Lung (tissue), 11 donors: ENCODE measurements at regions not wholly inside any gene's neighbourhood (a gene's known extent, or its start where the extent isn't known, plus 50 kb on each side); places are given as distances from the start of the nearest gene placed in this dataset.

Experiments
- ATAC-seq: fragments of 200-7000 bp; cut with Tn5 transposase; one replicate; pipeline ENCODE4 v1.9.1; 2020; ENCODE audit warnings: moderate number of reproducible peaks; ENCODE audit not compliant: insufficient read depth, low FRiP score
- DNase-seq, 3 donors: peaks; one replicate each; pipeline ENCODE4 v3.0.0-alpha.2; 2013 to 2017
- H3K27ac ChIP-seq, 2 donors: one replicate each; pipeline ENCODE4 v1.5.1; 2013; ENCODE audit warnings: mild to moderate bottlenecking in 2 of 2, moderate library complexity in 2 of 2, control low read depth in 1 of 2, inconsistent platforms in 1 of 2, low read depth in 1 of 2, low read length in 1 of 2
- H3K27me3 ChIP-seq, 3 donors: one replicate each; pipeline ENCODE4 v1.5.1; 2013; ENCODE audit warnings: low read length in 2 of 3; ENCODE audit not compliant: control insufficient read depth in 3 of 3, insufficient read depth in 3 of 3
- H3K36me3 ChIP-seq, 4 donors: one replicate each; pipeline ENCODE4 v1.5.1; 2013; ENCODE audit warnings: low read length in 4 of 4, mild to moderate bottlenecking in 1 of 4, moderate library complexity in 1 of 4; ENCODE audit not compliant: control insufficient read depth in 4 of 4, insufficient read depth in 4 of 4
- H3K4me1 ChIP-seq, 5 donors: one replicate each; pipeline ENCODE4 v1.5.1; 2013; ENCODE audit warnings: low read length in 5 of 5, mild to moderate bottlenecking in 2 of 5, moderate library complexity in 1 of 5; ENCODE audit not compliant: control insufficient read depth in 5 of 5, insufficient read depth in 5 of 5
- H3K4me3 ChIP-seq: one replicate; pipeline ENCODE4 v1.5.1; 2013; ENCODE audit warnings: mild to moderate bottlenecking, control low read depth, moderate library complexity
- H3K9ac ChIP-seq, 2 donors: one replicate each; pipeline ENCODE4 v1.5.1; 2013; ENCODE audit warnings: low read length in 2 of 2, control low read depth in 1 of 2; ENCODE audit not compliant: insufficient read depth in 1 of 2
- H3K9me3 ChIP-seq, 4 donors: one replicate each; pipeline ENCODE4 v1.5.1; 2013; ENCODE audit warnings: low read length in 3 of 4, mild to moderate bottlenecking in 1 of 4, moderate library complexity in 1 of 4; ENCODE audit not compliant: control insufficient read depth in 4 of 4, insufficient read depth in 3 of 4
- CTCF ChIP-seq: IDR thresholded peaks from 2 replicates; pipeline ENCODE4 v1.5.1; 2012; ENCODE audit warnings: mild to moderate bottlenecking; ENCODE audit errors: control extremely low read depth, extremely low read depth
- WGBS, 2 donors: extraction: QIAGEN DNeasy Blood & Tissue Kit; methylation state at CpG; one replicate each; pipeline ENCODE4 v1.1.7; 2013; 5-methylcytosine and 5-hydroxymethylcytosine counted together
- donor health status: control.
- donor health status: control.
- donor health status: Bipolar disorder and iron deficiency.
- donor health status: healthy.
- donor health status: DM: yes; HTN: yes; CAD: no.

- H3K9ac ChIP-seq: no peak overlapping the region
- TF ChIP-seq CTCF: no peak
These were observed 96.3 kb downstream of the SMIM20 start for GRCh38 chr4:26010304-26010703.

GRCh38 chr4:26013629-26014028 is 99.6 kb downstream of the SMIM20 start:
- ATAC-seq (no peak), DNase-seq (no peak)
- Histone ChIP-seq H3K27me3 (no peaks in the 10 kb centered on the region), H3K9me3 (peaks cover 0 to 4% (median 0%) of the 10 kb centered on the region in 4 donors), H3K36me3 (no peaks in the 10 kb centered on the region), H3K9ac (no peak overlapping the region), H3K4me3 (no peak overlapping the region), H3K4me1 (no peaks in the 10 kb centered on the region), H3K27ac (no peak overlapping the region)
- 0% methylated on average over 2 of the region's 2 CpGs for WGBS, 2 donors
- no peak for TF ChIP-seq CTCF

More at GRCh38 chr4:26010304-26010703, 96.3 kb downstream of the SMIM20 start:
- no peaks in the 10 kb centered on the region for H3K4me1 ChIP-seq
- no peaks in the 10 kb centered on the region for H3K36me3 ChIP-seq
- DNase-seq (no peak), ATAC-seq (no peak)
- H3K27me3 ChIP-seq: no peaks in the 10 kb centered on the region
- no peak overlapping the region for H3K27ac ChIP-seq
- 38 to 52% methylated on average over 2 of the region's 2 CpGs for WGBS, 2 donors
- H3K4me3 ChIP-seq: no peak overlapping the region
- peaks cover 0 to 6% (median 0%) of the 10 kb centered on the region in 4 donors for H3K9me3 ChIP-seq

- no peak for DNase-seq
These were observed 101.2 kb downstream of the SMIM20 start for GRCh38 chr4:26015133-26015651.

More at GRCh38 chr4:26015133-26015651, 101.2 kb downstream of the SMIM20 start:
- TF ChIP-seq CTCF: no peak
- no peak overlapping the region for H3K9ac ChIP-seq
- H3K27me3 ChIP-seq: no peaks in the 10 kb centered on the region
- H3K9me3 ChIP-seq: no peaks in the 10 kb centered on the region
- H3K36me3 ChIP-seq: no peaks in the 10 kb centered on the region
- H3K4me3 ChIP-seq: no peak overlapping the region
- 64 to 74% methylated on average over 7 of the region's 7 CpGs for WGBS, 2 donors
- ATAC-seq: no peak
- H3K4me1 ChIP-seq: no peaks in the 10 kb centered on the region
- H3K27ac ChIP-seq: no peak overlapping the region
